Smooth muscle cell (in vitro differentiated cells): ENCODE measurements at regions not wholly inside any gene's neighbourhood (a gene's known extent, or its start where the extent isn't known, plus 50 kb on each side); places are given as distances from the start of the nearest gene placed in this dataset.
"Not testable (repeated sequence)": the region's sequence is repeated elsewhere in the genome, so short reads cannot be mapped to it uniquely, and the experiment has no call there.

ENCODE experiments used
- DNase-seq: peaks from one replicate; lab custom pipeline; 2025; ENCODE audit not compliant: unreplicated experiment; lab: John Stamatoyannopoulos, UW
- H2AFZ ChIP-seq: fragments of 200-600 bp; sonication (generic); 2 replicates; pipeline ENCODE4 v1.6.0; 2016; ENCODE audit warnings: antibody characterized with exemption, low read depth, mild to moderate bottlenecking
- H3F3A ChIP-seq: fragments of 200-600 bp; sonication (generic); 2 replicates; pipeline ENCODE4 v1.6.0; 2017; ENCODE audit warnings: antibody characterized with exemption, low read depth
- H3K27ac ChIP-seq: fragments of 200-600 bp; sonication (generic); 2 replicates; pipeline ENCODE4 v1.5.1; 2016; ENCODE audit warnings: low read depth, mild to moderate bottlenecking
- H3K27me3 ChIP-seq: fragments of 200-600 bp; sonication (generic); 2 replicates; pipeline ENCODE4 v1.6.1; 2016; ENCODE audit warnings: low read depth, mild to moderate bottlenecking
- H3K36me3 ChIP-seq: fragments of 200-600 bp; sonication (generic); 2 replicates; pipeline ENCODE4 v1.5.1; 2016; ENCODE audit warnings: low read depth
- H3K4me1 ChIP-seq: fragments of 200-600 bp; sonication (generic); 2 replicates; pipeline ENCODE4 v1.5.1; 2016; ENCODE audit warnings: low read depth
- H3K4me2 ChIP-seq: fragments of 200-600 bp; sonication (generic); 2 replicates; pipeline ENCODE4 v1.6.0; 2016; ENCODE audit warnings: mild to moderate bottlenecking
- H3K4me3 ChIP-seq: fragments of 200-600 bp; sonication (generic); 2 replicates; pipeline ENCODE4 v1.5.1; 2016; ENCODE audit warnings: mild to moderate bottlenecking
- H3K79me2 ChIP-seq: fragments of 200-600 bp; sonication (generic); 2 replicates; pipeline ENCODE4 v1.6.0; 2016; ENCODE audit warnings: low read depth, mild to moderate bottlenecking
- H3K9ac ChIP-seq: fragments of 200-600 bp; sonication (generic); 2 replicates; pipeline ENCODE4 v1.6.0; 2016; ENCODE audit warnings: low read depth
- H3K9me3 ChIP-seq: fragments of 200-600 bp; sonication (generic); replicated peaks from 2 replicates; pipeline ENCODE4 v1.5.1; 2016; ENCODE audit warnings: low read depth
- H4K20me1 ChIP-seq: fragments of 200-600 bp; sonication (generic); 2 replicates; pipeline ENCODE4 v1.6.0; 2016; ENCODE audit warnings: low read depth
- CTCF ChIP-seq: fragments of 200-600 bp; sonication (generic); IDR thresholded peaks from 2 replicates; pipeline ENCODE4 v1.5.1; 2017; ENCODE audit warnings: borderline replicate concordance, mild to moderate bottlenecking, antibody characterized with exemption; ENCODE audit not compliant: insufficient read depth, poor library complexity, severe bottlenecking
- WGBS: methylation state at CpG from one replicate; pipeline ENCODE4 v1.1.7; 2016; ENCODE audit warnings: low lambda C conversion rate; 5-methylcytosine and 5-hydroxymethylcytosine counted together

GRCh38 chr9:22976454-22976853, 529.8 kb downstream of the DMRTA1 start:
- H2AFZ ChIP-seq = no peak overlapping the region
- H3K4me1 ChIP-seq = peaks cover 9% of the 10 kb centered on the region
- H3K4me2 ChIP-seq = no peak overlapping the region
- no peaks in the 10 kb centered on the region for H3K9me3 ChIP-seq
- 77% methylated on average over 1 of the region's 1 CpG for WGBS
- no peaks in the 10 kb centered on the region for H4K20me1 ChIP-seq
- no peaks in the 10 kb centered on the region for H3K36me3 ChIP-seq
- H3K9ac ChIP-seq = no peak overlapping the region
- H3K27me3 ChIP-seq = no peaks in the 10 kb centered on the region
- no peak for DNase-seq
- no peak overlapping the region for H3K4me3 ChIP-seq
- no peak for TF ChIP-seq CTCF
- H3K27ac ChIP-seq = no peak overlapping the region
- no peaks in the 10 kb centered on the region for H3K79me2 ChIP-seq
- no peaks in the 10 kb centered on the region for H3F3A ChIP-seq

GRCh38 chr9:22980429-22980828, 533.8 kb downstream of the DMRTA1 start:
- H3K9me3 ChIP-seq, H3K79me2 ChIP-seq, H2AFZ ChIP-seq, H3K27ac ChIP-seq, H3K4me2 ChIP-seq, H3K36me3 ChIP-seq, DNase-seq, H4K20me1 ChIP-seq, H3K4me1 ChIP-seq, H3K27me3 ChIP-seq, H3F3A ChIP-seq, H3K4me3 ChIP-seq, H3K9ac ChIP-seq: not testable (repeated sequence)
- 98% methylated on average over 13 of the region's 13 CpGs for WGBS

GRCh38 chr9:22986556-22986955, 539.9 kb downstream of the DMRTA1 start:
- Histone ChIP-seq H3K4me2 (no peak overlapping the region), H3K36me3 (no peaks in the 10 kb centered on the region), H3K4me3 (no peak overlapping the region), H3K79me2 (no peaks in the 10 kb centered on the region), H3K27me3 (no peaks in the 10 kb centered on the region), H3K4me1 (no peaks in the 10 kb centered on the region), H3K27ac (no peak overlapping the region), H3K9me3 (no peaks in the 10 kb centered on the region), H4K20me1 (no peaks in the 10 kb centered on the region), H3F3A (no peaks in the 10 kb centered on the region), H2AFZ (no peak overlapping the region), H3K9ac (no peak overlapping the region)
- 93% methylated on average over 3 of the region's 3 CpGs for WGBS
- no peak for DNase-seq
- TF ChIP-seq CTCF = no peak

GRCh38 chr9:22990349-22990748, 543.7 kb downstream of the DMRTA1 start:
- Histone ChIP-seq H3K4me1 (no peaks in the 10 kb centered on the region), H3K79me2 (no peaks in the 10 kb centered on the region), H3K4me3 (no peak overlapping the region), H3K27ac (no peak overlapping the region), H4K20me1 (no peaks in the 10 kb centered on the region), H3F3A (no peaks in the 10 kb centered on the region), H3K9me3 (no peaks in the 10 kb centered on the region), H3K9ac (no peak overlapping the region), H3K36me3 (no peaks in the 10 kb centered on the region), H3K27me3 (no peaks in the 10 kb centered on the region), H3K4me2 (no peak overlapping the region), H2AFZ (no peak overlapping the region)
- no peak for DNase-seq
- no peak for TF ChIP-seq CTCF
- 72% methylated on average over 4 of the region's 4 CpGs for WGBS
